Suppressor macrophage treated with lipopolysaccharide for 1 hour (primary cell): ENCODE measurements at regions not wholly inside any gene's neighbourhood (a gene's known extent, or its start where the extent isn't known, plus 50 kb on each side); places are given as distances from the start of the nearest gene placed in this dataset.
A peak's percentile ranks its signal among the peaks of the same experiment; 100 is the strongest.

Experiments used
- DNase-seq, 3 donors: peaks; one replicate each; pipeline ENCODE4 v3.0.0-alpha.2; 2020 to 2022

DNA sequence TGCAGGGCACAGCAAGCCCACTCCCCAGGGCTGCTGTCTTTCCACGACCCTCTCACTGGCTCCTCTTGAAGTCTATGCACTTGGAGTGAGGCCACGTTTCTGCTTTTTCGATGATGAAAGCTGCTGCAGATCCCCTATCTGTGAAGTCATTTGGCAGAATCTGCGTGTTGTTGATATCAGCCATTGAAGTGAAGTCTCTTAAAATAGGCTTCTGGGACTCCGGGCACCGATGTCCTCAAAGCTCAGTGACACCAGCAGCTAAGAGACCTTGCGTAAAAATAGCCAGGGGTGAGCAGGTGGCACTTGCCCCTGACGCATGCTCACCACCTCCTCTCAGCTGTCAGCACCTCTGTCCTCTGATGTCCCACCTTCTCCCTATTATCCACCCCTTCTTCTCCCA lies 89.4 kb upstream of the FHL2 start:
- DNase-seq = no peak

DNA sequence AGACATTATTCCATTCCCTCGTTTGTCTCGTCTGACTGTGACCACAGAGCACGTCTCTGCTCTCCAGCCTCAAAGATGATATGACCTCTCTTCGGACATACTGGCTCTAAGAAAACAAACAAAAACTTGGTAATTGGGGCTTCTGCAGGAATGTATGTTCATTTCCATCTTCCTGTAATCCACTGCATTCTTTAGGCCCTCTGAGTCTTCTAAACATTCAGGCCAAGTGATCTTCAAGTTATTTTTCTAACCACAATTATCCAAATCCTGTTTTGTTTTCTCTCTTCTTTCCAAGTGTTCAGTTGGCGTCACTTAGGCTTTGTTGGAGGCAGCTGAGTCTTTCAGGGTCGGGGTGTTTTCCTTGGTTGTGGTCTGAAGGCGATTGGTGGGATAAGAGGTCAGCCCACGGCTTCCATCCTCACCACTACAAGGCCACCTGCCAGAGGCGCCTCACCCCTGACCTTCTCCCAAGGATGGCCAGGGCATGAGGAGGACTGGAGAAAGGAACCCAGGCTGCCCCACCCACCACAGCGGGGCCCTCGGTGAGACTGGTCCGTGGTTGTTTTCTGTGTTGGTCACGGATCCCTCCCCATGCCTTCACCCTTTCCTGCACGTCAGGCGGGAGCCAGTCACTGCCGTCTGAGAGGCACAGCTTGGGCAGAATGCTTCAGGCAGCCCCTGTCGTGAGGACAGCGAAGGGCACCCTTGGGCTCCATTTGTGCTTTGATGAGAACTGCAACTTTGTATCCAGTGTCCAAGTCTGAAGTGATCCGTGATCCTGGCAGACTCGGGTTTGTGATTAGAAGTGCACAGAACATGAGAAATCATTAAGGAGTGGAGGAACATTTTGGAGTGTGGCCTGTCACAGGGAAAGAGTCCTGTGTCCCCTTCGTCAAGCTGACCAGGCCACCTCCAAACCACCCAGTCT lies 88.6 kb upstream of the FHL2 start:
- DNase-seq = no peak

DNA sequence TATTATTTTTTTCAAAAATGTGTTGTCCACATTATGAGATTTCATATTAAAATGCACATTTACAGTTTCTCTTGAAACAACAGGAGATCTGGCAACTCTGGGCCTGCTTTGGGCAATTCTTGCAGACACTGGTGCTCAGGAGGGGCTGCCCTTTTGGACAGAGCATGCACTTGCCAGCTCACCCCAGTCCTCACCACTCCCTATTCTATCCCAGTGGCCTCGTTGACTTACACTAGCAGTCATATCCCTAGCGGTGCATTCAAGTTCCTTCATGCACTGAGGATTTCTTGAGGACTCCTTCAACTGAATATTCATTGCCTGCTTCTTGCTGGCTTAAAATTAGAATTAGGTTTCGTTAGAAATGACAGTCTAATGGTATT lies 87.9 kb upstream of the FHL2 start:
- no peak for DNase-seq

DNA sequence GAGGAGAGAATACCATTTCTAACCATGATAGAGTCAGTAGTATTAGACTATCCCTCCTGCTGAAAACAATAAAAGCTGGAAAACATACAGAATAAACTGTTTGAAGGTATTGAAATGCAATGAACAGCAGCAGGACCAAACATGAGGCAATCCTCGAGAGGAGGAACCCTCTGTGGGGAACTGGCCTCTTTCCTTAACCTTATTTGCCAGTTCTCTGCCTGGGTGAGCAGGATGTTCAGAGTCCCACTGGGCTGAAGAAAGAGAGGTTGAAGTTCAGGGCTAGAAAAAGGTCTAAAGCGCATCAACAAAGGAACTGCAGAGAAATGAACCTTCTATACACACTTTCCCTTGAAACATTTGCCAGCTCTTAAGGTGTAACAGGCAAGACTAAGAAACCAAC lies 79.8 kb upstream of the FHL2 start:
- DNase-seq = no peak

DNA sequence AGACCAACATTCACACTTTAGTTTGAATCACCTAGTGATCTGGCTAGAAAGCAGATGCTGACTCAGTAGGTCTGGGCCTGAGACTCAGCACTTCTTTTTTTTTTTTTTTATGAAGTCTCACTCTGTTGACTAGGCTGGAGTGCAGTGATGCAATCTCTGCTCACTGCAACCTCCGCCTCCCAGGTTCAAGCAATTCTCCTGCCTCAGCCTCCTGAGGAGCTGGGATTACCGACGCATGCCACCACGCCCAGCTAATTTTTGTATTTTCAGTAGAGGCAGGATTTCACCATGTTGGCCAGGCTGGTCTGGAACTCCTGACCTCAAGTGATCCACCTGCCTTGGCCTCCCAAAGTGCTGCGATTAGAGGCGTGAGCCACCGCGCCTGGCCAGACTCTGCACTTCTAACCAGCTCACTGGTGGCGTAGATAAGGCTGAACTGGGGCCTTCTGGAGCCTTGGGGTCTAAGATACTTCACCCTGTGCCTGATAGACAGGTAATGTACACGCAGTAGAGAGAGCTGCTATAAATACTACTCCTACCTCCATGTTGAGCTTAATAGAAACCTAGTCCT lies 78.3 kb upstream of the FHL2 start:
- peak in 1 of 3 donors; percentile 7 for DNase-seq

DNA sequence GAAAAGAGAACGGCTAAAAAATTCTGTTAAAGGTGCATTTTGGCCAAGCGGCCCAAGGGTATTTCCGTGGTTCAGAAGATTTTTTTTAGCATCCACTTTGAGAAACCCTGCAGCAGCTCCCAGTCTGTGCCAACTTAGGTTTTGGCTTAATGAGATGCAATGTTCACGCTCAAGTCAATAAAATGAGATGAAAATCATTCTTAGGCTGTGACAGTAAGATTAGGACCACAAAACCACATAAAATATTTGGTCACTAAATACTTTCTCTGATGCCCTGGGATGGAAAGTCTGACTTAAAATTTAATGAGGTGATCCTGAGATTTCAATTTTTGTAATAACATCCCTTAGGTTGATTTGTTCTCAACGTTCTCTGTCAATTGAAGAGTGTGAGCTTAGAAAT lies 74.2 kb upstream of the FHL2 start:
- no peak for DNase-seq

DNA sequence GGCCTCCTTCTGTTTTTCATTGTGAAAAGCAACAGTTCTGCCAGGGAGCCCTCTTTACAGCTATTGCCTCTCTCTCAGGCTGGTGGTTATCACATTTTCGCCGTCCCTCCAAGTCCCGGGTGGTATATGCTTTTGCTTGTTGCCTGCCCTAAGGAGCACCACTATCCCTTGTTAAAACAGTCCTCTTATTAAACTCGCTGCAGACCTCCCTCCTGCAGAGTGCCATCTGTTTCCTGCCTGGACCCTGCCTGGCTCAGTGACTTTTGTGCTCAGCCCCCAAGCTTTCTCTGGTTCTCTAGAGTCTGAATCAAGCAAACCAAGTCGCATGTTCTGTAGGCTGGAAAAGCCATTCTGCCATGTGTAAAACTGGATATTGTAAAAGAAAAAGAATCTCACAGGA lies 72.1 kb upstream of the FHL2 start:
- DNase-seq = no peak

DNA sequence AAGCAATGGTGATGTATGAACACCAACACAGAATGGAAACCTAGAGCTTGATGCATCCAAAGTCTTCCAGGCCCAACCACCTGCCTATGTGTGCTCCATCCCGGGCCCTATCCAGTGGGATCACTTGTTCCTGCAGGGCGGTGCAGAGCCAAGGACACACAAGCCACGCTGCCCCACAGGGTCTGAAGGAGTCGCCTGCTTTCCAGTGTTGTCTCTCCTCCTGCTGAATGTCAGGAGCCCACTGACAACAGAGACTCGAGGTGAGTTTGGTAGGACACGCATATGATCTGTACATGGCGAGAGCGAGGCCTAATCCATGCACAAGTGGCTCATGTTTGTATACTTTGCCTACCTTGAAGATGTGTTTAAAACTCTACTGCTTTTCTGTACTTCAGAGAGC lies 70.9 kb upstream of the FHL2 start:
- no peak for DNase-seq

DNA sequence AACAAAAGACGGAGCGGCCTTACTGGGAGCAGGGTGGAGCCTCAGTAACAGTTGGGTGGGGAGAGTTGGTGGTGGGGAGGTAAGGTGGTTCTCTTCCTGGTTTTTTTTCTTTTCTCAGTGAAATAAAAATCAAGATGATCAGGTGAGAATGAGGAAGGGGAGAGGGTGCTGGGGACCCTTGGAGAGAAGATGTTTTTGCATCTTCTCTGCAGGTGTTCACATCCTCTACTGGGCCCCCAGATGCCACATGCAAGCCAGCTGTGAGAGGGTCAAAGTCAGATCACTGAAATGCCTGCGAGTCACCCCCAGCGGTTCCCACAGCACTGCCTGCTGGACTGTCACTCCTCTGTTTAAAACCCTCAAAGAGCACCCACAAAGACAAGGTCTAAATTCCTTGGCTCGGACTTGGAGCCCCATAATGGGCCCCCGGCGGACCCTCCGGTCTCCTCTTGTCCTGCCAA lies 69.8 kb upstream of the FHL2 start:
- no peak for DNase-seq

DNA sequence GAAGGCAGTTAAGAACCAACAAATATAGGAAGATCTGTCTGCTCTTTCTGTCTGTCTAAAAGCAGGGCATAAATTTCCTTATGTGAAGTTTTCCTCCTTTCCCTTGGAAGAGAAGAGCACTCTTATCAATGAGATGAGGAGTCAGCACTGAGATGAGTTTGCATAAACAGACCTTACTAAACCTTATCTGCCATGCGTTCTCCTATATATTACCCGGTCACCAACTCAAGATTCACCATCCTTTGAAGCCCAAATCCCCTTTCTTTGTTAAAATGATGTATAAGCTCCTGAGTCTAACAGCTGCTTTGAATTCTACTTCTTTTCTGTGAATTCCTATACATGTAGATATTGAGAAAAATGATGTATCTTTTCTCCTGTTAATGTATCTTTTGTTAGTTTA lies 65.5 kb upstream of the FHL2 start:
- DNase-seq = no peak

DNA sequence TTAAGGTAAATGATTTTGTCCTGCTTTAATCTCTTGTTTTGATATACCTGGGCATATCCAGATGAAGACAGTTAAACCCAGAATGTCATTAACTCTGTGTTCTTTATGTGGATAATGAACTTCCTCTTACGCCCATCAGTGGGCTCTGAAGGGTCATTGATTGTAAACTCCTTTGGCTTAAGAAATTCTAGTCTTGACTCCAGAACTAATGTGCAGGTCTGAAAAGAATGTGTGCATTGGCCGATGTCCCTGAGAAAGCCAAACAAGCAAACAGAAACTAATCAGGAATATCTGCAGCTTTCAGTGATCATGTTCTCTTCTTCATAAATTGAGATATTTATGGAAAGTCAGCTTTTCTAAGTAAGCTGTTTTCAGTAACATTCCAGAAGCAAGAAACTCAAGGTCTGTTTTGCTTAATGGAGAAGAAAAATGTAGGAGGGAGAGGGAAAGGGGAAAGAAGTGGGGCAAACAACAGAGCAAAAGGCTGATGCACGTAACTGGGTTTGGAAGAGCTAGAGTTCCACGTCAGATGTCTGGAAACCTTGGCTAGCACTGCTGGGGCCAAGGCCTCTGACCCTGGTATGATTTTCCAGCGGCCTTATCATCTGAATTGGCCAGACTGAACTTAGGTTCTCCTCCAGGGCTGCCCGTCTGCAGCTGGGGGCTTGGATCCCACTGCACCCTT lies 61.3 kb upstream of the FHL2 start:
- DNase-seq = no peak

DNA sequence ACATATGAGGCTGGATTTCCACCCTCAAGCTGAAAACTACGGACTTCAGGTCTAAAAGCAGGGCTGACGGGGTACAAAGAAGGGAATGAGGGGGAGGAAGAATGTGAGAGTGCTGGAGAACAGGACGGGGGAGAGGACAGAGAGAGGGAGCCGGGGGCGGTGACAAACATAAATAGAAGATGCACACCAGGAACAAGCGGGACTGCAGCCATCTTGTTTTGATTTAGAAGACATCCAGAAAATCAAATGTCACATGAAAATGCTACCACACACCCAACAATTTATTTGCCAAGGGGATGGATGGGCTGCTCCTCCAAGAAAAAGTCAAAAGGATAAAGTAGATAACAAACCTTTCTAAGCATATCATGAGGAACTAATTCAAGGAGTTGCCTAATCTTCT lies 59.2 kb upstream of the FHL2 start:
- DNase-seq = no peak

DNA sequence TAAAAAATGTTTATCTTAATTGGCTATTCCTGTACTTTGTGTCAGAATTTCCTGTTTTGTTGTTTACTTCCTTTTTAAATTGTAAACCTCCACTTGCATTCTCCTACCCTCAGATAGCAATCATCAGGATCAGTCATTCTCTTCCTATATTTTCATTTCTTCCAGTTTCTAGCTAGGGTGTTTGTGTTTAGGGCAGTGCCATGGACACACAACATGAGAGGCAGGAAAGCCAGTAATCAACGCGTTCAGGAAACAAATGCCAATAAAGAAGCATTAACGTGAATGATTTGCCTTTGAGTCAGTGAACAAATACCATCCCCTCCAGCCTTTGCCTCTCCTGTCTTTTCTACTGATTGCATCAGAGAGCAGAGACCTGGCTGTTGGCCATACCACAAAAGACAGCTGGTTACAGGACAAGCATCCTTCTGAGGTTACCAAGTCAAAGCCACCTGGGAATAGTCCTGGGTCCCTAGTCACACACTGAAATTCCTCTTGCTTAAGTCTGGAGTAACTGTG lies 56.7 kb upstream of the FHL2 start:
- DNase-seq = no peak

DNA sequence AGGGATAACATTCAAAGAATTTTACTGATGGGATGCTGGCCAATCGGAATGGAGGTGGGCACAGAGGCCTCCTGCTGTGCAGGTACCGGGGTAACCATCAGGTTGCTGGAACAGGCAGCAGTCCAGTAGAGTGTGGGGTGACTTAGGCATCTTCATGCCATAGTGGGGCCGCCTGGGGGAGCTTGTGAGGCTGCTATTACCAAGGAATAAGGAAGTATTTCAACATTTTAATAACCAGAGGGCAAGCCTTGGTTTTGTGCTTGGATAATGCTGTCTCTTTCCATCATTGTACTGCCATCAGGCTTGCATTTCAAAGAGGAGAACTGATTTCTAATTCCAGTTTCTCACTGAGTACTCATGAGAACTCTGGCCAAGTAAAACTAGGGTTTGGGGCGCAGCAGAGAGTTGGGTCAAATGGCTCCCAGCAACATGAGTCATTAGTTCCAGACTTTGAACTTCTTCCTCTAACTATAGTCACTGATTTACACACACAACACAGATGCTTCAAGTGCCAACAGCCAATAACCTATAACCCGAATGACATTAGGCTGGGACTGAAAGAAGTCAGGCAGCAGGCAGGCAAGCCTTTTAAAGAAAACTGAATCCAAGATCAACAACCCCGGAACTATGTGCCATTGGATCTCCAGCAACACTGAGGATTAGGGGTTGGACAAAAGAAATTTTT lies 56.1 kb upstream of the FHL2 start:
- DNase-seq = peak; percentile 49 to 68 (median 55)

DNA sequence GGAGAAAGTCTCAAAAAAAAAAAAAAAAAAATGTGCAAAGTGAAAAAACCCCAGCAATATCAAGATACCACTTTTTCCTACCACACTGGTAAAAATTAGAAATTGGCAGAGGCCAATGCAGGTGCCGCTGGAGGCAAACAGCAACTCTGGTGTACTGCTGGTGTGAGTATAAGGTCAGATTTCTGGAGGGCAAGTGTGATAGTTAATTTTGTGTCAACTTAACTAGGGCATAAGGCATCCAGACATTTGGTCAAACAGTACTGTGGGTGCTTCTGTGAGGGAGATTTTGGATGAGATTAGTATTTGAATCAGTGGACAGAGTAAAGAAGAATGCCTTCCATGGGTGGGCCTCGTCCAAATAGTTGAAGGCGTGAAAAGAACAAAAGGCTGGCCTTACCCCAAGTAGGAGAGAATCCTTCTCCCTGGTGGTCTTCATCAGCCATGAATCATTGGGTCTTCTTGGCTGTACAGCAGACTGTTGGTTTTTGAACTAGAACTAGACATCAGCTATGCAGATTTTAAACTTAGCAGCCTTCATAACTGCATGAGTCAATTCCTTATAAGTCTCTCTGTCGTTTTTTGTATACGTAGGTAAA lies 52.8 kb upstream of the FHL2 start:
- no peak for DNase-seq

DNA sequence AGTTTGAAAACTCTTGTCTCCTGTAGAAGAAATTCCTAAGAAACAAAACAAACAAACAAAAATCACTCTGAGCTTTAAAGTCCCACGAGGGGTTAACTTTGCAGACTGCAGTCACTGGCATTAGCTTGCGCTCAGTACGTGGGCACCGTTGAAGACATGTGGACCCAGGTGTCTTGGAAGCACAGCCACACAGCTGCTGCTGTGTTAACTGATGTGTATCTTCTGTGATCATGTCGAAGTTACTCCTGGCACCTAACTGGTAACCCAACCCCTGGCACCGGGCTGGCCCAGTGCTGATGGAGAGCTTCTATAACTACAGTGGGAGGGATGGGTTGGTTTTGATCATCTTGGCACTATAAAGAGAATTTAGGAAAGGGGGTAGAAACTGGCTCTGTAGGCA lies 51.6 kb upstream of the FHL2 start:
- no peak for DNase-seq

DNA sequence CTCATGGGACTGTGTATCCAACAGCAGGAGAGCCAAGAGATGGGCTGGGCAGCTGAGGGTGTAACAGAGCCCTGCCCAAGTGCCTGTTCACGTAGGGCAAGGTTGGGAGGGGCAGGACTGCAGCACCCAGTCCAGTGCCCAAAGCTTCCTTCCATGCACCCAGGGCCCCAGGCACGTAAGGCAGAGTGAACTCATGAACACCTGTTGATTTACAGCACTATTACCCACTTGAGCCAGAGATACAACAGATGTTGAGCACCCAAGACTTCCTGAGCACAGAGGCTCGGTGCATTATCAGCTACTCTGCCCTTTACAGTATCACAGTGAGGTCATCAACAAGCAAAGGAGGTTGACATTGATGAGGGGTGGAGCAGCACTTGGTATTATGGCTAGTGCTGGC lies 50.2 kb upstream of the FHL2 start:
- DNase-seq = no peak
